ENCODE measurements at regions not wholly inside any gene's neighbourhood (a gene's known extent, or its start where the extent isn't known, plus 50 kb on each side); places are given as distances from the start of the nearest gene placed in this dataset.

DNA sequence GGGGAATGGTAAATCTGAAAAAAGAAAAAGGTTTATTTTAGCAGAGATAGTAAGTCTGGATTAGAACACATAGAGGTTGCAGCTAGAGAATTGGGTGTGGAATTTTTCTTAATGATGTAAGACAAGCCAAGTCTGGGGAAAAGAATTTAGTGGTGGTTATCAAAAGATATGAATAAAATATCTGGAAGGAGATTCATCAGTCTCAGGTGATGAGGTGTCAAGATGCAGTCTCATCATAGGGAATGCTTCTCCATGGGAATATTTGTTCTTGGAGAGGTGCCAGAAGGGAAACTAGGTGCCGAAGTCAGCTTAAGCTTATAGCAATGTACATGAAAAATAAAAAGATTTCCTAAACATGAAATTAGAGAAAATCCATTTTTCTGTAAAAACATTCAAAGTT lies 504.1 kb upstream of the NR3C2 start:
- TF ChIP-seq ESRRG (CRISPR knock-in tag; IDR thresholded peaks at IDR 0.05) (no peak), CSDC2 (CRISPR knock-in tag; IDR thresholded peaks at IDR 0.05) (no peak), TOX (CRISPR knock-in tag; IDR thresholded peaks at IDR 0.05; ENCODE audit: borderline replicate concordance) (no peak), ZNF70 (CRISPR knock-in tag; IDR thresholded peaks at IDR 0.05) (no peak), CSRNP3 (CRISPR knock-in tag; IDR thresholded peaks at IDR 0.05) (no peak), PPARA (CRISPR knock-in tag; IDR thresholded peaks at IDR 0.05; ENCODE audit: borderline replicate concordance) (no peak), CREB5 (CRISPR knock-in tag; IDR thresholded peaks at IDR 0.05; ENCODE audit: low read depth) (no peak), ZFP30 (CRISPR knock-in tag; IDR thresholded peaks at IDR 0.05) (no peak), ZFP3 (CRISPR knock-in tag; IDR thresholded peaks at IDR 0.05) (no peak)
- TF ChIP-seq, protein P1, sequence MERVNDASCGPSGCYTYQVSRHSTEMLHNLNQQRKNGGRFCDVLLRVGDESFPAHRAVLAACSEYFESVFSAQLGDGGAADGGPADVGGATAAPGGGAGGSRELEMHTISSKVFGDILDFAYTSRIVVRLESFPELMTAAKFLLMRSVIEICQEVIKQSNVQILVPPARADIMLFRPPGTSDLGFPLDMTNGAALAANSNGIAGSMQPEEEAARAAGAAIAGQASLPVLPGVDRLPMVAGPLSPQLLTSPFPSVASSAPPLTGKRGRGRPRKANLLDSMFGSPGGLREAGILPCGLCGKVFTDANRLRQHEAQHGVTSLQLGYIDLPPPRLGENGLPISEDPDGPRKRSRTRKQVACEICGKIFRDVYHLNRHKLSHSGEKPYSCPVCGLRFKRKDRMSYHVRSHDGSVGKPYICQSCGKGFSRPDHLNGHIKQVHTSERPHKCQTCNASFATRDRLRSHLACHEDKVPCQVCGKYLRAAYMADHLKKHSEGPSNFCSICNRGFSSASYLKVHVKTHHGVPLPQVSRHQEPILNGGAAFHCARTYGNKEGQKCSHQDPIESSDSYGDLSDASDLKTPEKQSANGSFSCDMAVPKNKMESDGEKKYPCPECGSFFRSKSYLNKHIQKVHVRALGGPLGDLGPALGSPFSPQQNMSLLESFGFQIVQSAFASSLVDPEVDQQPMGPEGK (CRISPR knock-in tag; IDR thresholded peaks at IDR 0.05; ENCODE audit: borderline replicate concordance): no peak
